ENCODE measurements at regions not wholly inside any gene's neighbourhood (a gene's known extent, or its start where the extent isn't known, plus 50 kb on each side); places are given as distances from the start of the nearest gene placed in this dataset.

GRCh38 chr11:131219646-131220045 lies 150.8 kb upstream of the NTM start:
- intact Hi-C loops (cut with DNase I; ENCODE audit: low total_unique reads) = no loop called here
- DNase-seq = no peak
- TF ChIP-seq EP300 (IDR thresholded peaks at IDR 0.05) = no peak
- TF ChIP-seq POLR2A (IDR thresholded peaks at IDR 0.05) = no peak
- TF ChIP-seq CTCF (IDR thresholded peaks at IDR 0.05) = no peak
- no peak for TF ChIP-seq POLR2AphosphoS5 (IDR thresholded peaks at IDR 0.05)
- no peaks in the 10 kb centered on the region for H3K9me3 ChIP-seq
- H3K27ac ChIP-seq = no peak overlapping the region
- H3K4me3 ChIP-seq = no peak overlapping the region
- H3K27me3 ChIP-seq = peaks cover 0 to 20% (median 0%) of the 10 kb centered on the region in 3 donors
- H3K36me3 ChIP-seq = no peaks in the 10 kb centered on the region
- no peaks in the 10 kb centered on the region for H3K4me1 ChIP-seq

GRCh38 chr11:131223198-131223991 lies 147.0 kb upstream of the NTM start:
- no peaks in the 10 kb centered on the region for H3K36me3 ChIP-seq
- TF ChIP-seq CTCF (IDR thresholded peaks at IDR 0.05) = no peak
- no peak for TF ChIP-seq POLR2AphosphoS5 (IDR thresholded peaks at IDR 0.05)
- no peak for TF ChIP-seq EP300 (IDR thresholded peaks at IDR 0.05)
- TF ChIP-seq POLR2A (IDR thresholded peaks at IDR 0.05) = no peak
- peaks cover 0 to 9% (median 0%) of the 10 kb centered on the region in 3 donors for H3K27me3 ChIP-seq
- no peak overlapping the region for H3K27ac ChIP-seq
- H3K4me3 ChIP-seq = no peak overlapping the region
- DNase-seq = no peak
- intact Hi-C loops (cut with DNase I; ENCODE audit: low total_unique reads) = no loop called here
- no peaks in the 10 kb centered on the region for H3K9me3 ChIP-seq
- no peaks in the 10 kb centered on the region for H3K4me1 ChIP-seq

GRCh38 chr11:131228378-131228777 lies 142.0 kb upstream of the NTM start:
- no peak overlapping the region for H3K27ac ChIP-seq
- TF ChIP-seq POLR2A (IDR thresholded peaks at IDR 0.05) (no peak), POLR2AphosphoS5 (IDR thresholded peaks at IDR 0.05) (no peak), CTCF (IDR thresholded peaks at IDR 0.05) (no peak), EP300 (IDR thresholded peaks at IDR 0.05) (no peak)
- H3K36me3 ChIP-seq = no peaks in the 10 kb centered on the region
- H3K9me3 ChIP-seq = no peaks in the 10 kb centered on the region
- DNase-seq = no peak
- intact Hi-C loops (cut with DNase I; ENCODE audit: low total_unique reads) = no loop called here
- no peaks in the 10 kb centered on the region for H3K4me1 ChIP-seq
- no peak overlapping the region for H3K4me3 ChIP-seq
- WGBS, 5 donors = 28 to 53% (median 46%) methylated on average over 2 of the region's 2 CpGs
- H3K27me3 ChIP-seq = peaks cover 0 to 6% (median 0%) of the 10 kb centered on the region in 3 donors

- H3K27ac ChIP-seq = no peak overlapping the region
- no peaks in the 10 kb centered on the region for H3K27me3 ChIP-seq
- intact Hi-C loops (cut with DNase I; ENCODE audit: low total_unique reads) = no loop called here
- no peak for DNase-seq
- TF ChIP-seq CTCF (IDR thresholded peaks at IDR 0.05) (no peak), EP300 (IDR thresholded peaks at IDR 0.05) (no peak), POLR2A (IDR thresholded peaks at IDR 0.05) (no peak), POLR2AphosphoS5 (IDR thresholded peaks at IDR 0.05) (no peak)
- H3K36me3 ChIP-seq = no peaks in the 10 kb centered on the region
- H3K9me3 ChIP-seq = no peaks in the 10 kb centered on the region
- no peak overlapping the region for H3K4me3 ChIP-seq
- no peaks in the 10 kb centered on the region for H3K4me1 ChIP-seq
- WGBS, 5 donors = 57 to 81% (median 77%) methylated on average over 1 to 2 of the region's 2 CpGs
Measured at GRCh38 chr11:131229221-131229620, 141.2 kb upstream of the NTM start.

Data from stomach (tissue), 8 donors.